MCF 10A (cell line): ENCODE measurements at regions not wholly inside any gene's neighbourhood (a gene's known extent, or its start where the extent isn't known, plus 50 kb on each side); places are given as distances from the start of the nearest gene placed in this dataset.

ENCODE experiments used
- BruUV-seq: library from RNA; stranded (reverse); fragments of 400-500 nt; replicated peaks from 2 replicates; lab custom pipeline; 2021; lab: Mats Ljungman, UMichigan
- CTCF ChIA-PET: fragments of 300-600 bp; sonication (Branson Sonifier 250); formaldehyde crosslinking; extraction: SDS; loops from one replicate; lab custom pipeline; 2021; ENCODE audit warnings: antibody characterized with exemption, inconsistent platforms; lab: Yijun Ruan, JAX
- POLR2A ChIA-PET: fragments of 300-600, 350-650 bp; sonication (Branson Sonifier 250); formaldehyde crosslinking; extraction: SDS; loops from one replicate; lab custom pipeline; 2020; ENCODE audit warnings: antibody characterized with exemption, inconsistent platforms; lab: Yijun Ruan, JAX
- DNase-seq: peaks from one replicate; pipeline ENCODE4 v3.0.0-alpha.2; 2018; ENCODE audit not compliant: unreplicated experiment
- H3K27ac Mint-ChIP-seq: one replicate; pipeline ENCODE4 v1.8.0; 2022; ENCODE audit warnings: mild to moderate bottlenecking, low read depth, mixed read lengths; ENCODE audit not compliant: unreplicated experiment
- H3K27me3 Mint-ChIP-seq: one replicate; pipeline ENCODE4 v1.8.0; 2022; ENCODE audit warnings: mixed read lengths; ENCODE audit not compliant: insufficient read depth, unreplicated experiment
- H3K36me3 Mint-ChIP-seq: one replicate; pipeline ENCODE4 v1.8.0; 2022; ENCODE audit warnings: mild to moderate bottlenecking, moderate library complexity, mixed read lengths; ENCODE audit not compliant: insufficient read depth, unreplicated experiment
- H3K4me1 Mint-ChIP-seq: one replicate; pipeline ENCODE4 v1.8.0; 2022; ENCODE audit warnings: mixed read lengths; ENCODE audit not compliant: insufficient read depth, unreplicated experiment
- H3K4me3 Mint-ChIP-seq: one replicate; pipeline ENCODE4 v1.8.0; 2022; ENCODE audit warnings: mild to moderate bottlenecking, moderate library complexity, mixed read lengths; ENCODE audit not compliant: unreplicated experiment
- H3K9me3 Mint-ChIP-seq: one replicate; pipeline ENCODE4 v1.8.0; 2022; ENCODE audit warnings: mixed read lengths; ENCODE audit not compliant: unreplicated experiment
- intact Hi-C: fragments of 100-400 bp; cut with micrococcal nuclease; formaldehyde crosslinking; loops from 2 replicates; pipeline ENCODE4 v1.14.1; 2022
- TF ChIP-seq, protein P1 (sequence below): fragments of 200-600 bp; IDR thresholded peaks from one replicate; pipeline ENCODE4 v1.8.0; 2022; ENCODE audit warnings: antibody characterized with exemption, mild to moderate bottlenecking; ENCODE audit not compliant: unreplicated experiment

DNA sequence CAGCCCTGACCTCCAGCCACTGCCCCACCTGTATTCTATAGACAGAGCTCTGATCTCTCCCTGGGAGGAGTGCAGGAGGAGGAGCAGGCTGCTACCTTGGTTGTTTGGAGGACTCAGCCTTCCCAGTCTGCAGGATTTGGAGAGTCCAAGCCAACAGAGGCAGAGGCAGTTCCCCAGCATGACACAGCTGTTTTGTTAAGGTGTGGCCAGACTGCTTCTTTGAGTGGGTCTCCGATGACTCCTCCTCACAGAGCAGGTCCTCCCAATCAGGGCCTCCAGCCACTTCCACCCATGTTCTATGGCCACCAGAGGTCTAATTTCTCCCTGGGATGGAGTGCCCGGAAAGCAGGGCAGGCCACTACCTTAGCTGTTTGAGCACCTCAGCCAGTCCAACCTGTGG lies 203.5 kb downstream of the HACE1 start:
- no peaks in the 10 kb centered on the region for H3K4me1 Mint-ChIP-seq
- TF ChIP-seq, protein P1, sequence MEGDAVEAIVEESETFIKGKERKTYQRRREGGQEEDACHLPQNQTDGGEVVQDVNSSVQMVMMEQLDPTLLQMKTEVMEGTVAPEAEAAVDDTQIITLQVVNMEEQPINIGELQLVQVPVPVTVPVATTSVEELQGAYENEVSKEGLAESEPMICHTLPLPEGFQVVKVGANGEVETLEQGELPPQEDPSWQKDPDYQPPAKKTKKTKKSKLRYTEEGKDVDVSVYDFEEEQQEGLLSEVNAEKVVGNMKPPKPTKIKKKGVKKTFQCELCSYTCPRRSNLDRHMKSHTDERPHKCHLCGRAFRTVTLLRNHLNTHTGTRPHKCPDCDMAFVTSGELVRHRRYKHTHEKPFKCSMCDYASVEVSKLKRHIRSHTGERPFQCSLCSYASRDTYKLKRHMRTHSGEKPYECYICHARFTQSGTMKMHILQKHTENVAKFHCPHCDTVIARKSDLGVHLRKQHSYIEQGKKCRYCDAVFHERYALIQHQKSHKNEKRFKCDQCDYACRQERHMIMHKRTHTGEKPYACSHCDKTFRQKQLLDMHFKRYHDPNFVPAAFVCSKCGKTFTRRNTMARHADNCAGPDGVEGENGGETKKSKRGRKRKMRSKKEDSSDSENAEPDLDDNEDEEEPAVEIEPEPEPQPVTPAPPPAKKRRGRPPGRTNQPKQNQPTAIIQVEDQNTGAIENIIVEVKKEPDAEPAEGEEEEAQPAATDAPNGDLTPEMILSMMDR = no peak
- no peak for DNase-seq
- peaks cover 7% of the 10 kb centered on the region for H3K9me3 Mint-ChIP-seq
- no peaks in the 10 kb centered on the region for H3K27me3 Mint-ChIP-seq
- POLR2A ChIA-PET = no interaction called here
- no TSS peak for BruUV-seq
- CTCF ChIA-PET = interaction anchor here (0.6 to 1.0 kb wide), 2 partner anchors 15 to 62 kb away, joined by 3 read pairs; no protein-coding TSS in a partner anchor
- intact Hi-C loops = no loop called here
- H3K4me3 Mint-ChIP-seq = no peak overlapping the region
- H3K27ac Mint-ChIP-seq = no peak overlapping the region
- no peaks in the 10 kb centered on the region for H3K36me3 Mint-ChIP-seq

DNA sequence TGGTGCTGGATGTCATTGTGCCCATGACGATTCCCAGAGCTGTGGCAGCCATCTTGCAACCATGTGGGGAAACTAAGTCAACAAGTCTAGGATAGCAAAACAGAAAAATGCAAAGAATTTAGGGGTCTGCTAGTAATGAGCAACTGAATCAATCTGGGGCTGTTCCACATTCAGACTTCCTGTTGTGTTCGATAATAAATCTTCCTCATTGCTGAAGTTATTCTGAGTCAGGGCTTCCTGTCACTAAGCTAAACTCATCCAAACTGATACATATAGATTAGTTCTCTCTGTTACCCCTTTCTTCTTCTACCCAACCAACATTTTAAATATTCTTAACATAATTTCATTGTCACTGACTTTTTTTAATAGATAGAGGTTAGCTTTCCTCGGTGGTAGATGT lies 205.9 kb downstream of the HACE1 start:
- Mint-ChIP-seq H3K4me3 (no peak overlapping the region), H3K9me3 (peaks cover 7% of the 10 kb centered on the region), H3K4me1 (no peaks in the 10 kb centered on the region), H3K36me3 (no peaks in the 10 kb centered on the region), H3K27ac (no peak overlapping the region), H3K27me3 (no peaks in the 10 kb centered on the region)
- intact Hi-C loops = no loop called here
- DNase-seq = no peak
- POLR2A ChIA-PET = no interaction called here
- TF ChIP-seq, protein P1 = no peak
- CTCF ChIA-PET = no interaction called here
- BruUV-seq = no TSS peak

DNA sequence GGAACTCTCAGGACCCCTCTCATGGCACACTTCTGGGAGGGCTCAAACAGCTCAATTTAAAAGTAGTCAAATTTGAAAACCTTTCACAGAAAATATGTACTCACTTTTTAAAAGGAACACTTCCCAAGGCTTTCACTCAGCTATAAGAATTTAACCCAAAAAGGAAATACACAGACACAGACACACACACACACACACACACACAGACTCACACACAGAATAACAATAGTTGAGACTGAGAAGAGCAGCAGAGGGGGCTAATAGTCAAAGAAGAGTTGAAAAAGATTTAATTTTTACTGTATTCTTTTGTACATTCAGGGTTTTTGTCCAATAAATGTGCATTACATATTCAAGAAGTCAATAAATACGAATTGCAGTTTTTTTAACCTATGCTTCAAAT lies 211.4 kb downstream of the HACE1 start:
- BruUV-seq = no TSS peak

DNA sequence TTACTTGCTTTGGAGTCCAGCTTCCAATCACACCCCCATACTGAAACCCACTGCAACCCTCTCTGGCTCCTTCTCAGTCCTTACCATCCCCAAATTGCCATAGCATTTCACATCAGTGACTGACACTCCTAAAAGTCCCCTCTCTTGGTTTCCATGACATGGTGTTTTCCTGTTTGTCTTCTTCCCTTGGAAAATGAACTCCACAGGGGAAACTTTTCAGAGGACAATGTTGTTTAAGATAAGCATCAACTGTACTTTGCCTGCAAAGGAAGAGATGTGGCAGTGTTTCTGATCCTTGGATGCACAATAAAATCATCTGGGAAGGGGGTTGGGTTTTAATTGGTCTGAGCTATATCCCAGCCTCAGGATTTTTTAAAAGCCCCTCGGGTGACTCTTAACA lies 214.9 kb downstream of the HACE1 start:
- peaks cover 8% of the 10 kb centered on the region for H3K9me3 Mint-ChIP-seq
- no peak for DNase-seq
- ChIA-PET POLR2A (interaction anchor here (0.8 kb wide), 1 partner anchor 690 kb away, joined by 5 read pairs; no protein-coding TSS in a partner anchor), CTCF (no interaction called here)
- H3K36me3 Mint-ChIP-seq = no peaks in the 10 kb centered on the region
- no peak overlapping the region for H3K27ac Mint-ChIP-seq
- peaks cover 33% of the 10 kb centered on the region for H3K4me1 Mint-ChIP-seq
- BruUV-seq = no TSS peak
- TF ChIP-seq, protein P1 = no peak
- no peaks in the 10 kb centered on the region for H3K27me3 Mint-ChIP-seq
- intact Hi-C loops = no loop called here
- no peak overlapping the region for H3K4me3 Mint-ChIP-seq

More for the DNA sequence above, 211.4 kb downstream of the HACE1 start:
- Mint-ChIP-seq H3K36me3 (no peaks in the 10 kb centered on the region), H3K27ac (no peak overlapping the region), H3K4me3 (no peak overlapping the region), H3K9me3 (peaks cover 8% of the 10 kb centered on the region), H3K27me3 (no peaks in the 10 kb centered on the region), H3K4me1 (peaks cover 12% of the 10 kb centered on the region)
- DNase-seq = no peak
- TF ChIP-seq, protein P1 = no peak
- intact Hi-C loops = no loop called here
- ChIA-PET POLR2A (interaction anchor here (0.6 to 0.7 kb wide), 2 partner anchors 63 to 1237 kb away, joined by 3 to 5 read pairs; no protein-coding TSS in a partner anchor), CTCF (no interaction called here)
